C4-2B (cell line): ENCODE measurements at regions not wholly inside any gene's neighbourhood (a gene's known extent, or its start where the extent isn't known, plus 50 kb on each side); places are given as distances from the start of the nearest gene placed in this dataset.

Experiments used
- H3K27ac ChIP-seq: fragments of 450-650 bp; 2 replicates; pipeline ENCODE4 v1.5.1; 2017
- CTCF ChIP-seq: fragments of 450-650 bp; conservative IDR thresholded peaks from 2 replicates; pipeline ENCODE4 v1.5.1; 2017; ENCODE audit warnings: mild to moderate bottlenecking
- ZFX ChIP-seq: fragments of 450-650 bp; IDR thresholded peaks from 2 replicates; pipeline ENCODE4 v1.6.1; 2017

- no peak for TF ChIP-seq ZFX
- no peak overlapping the region for H3K27ac ChIP-seq
These were observed 482.6 kb downstream of the MIAT start for GRCh38 chr22:27139935-27140511.

- H3K27ac ChIP-seq: no peak overlapping the region
- TF ChIP-seq ZFX: no peak
These were observed 484.9 kb downstream of the MIAT start for GRCh38 chr22:27142286-27142685.

- TF ChIP-seq ZFX (no peak), CTCF (no peak)
These were observed 486.9 kb downstream of the MIAT start for GRCh38 chr22:27144321-27144720.

GRCh38 chr22:27146866-27147633 lies 489.7 kb downstream of the MIAT start:
- no peak for TF ChIP-seq CTCF
- no peak for TF ChIP-seq ZFX
- no peak overlapping the region for H3K27ac ChIP-seq

More at GRCh38 chr22:27144321-27144720, 486.9 kb downstream of the MIAT start:
- H3K27ac ChIP-seq: no peak overlapping the region

GRCh38 chr22:27148055-27148454 lies 490.7 kb downstream of the MIAT start:
- H3K27ac ChIP-seq: no peak overlapping the region
- TF ChIP-seq CTCF (no peak), ZFX (no peak)

- H3K27ac ChIP-seq: no peak overlapping the region
- no peak for TF ChIP-seq ZFX
- TF ChIP-seq CTCF: no peak
These were observed 491.6 kb downstream of the MIAT start for GRCh38 chr22:27148886-27149470.

- no peak for TF ChIP-seq ZFX
- no peak for TF ChIP-seq CTCF
- H3K27ac ChIP-seq: no peak overlapping the region
These were observed 492.6 kb downstream of the MIAT start for GRCh38 chr22:27149921-27150543.

- no peak for TF ChIP-seq CTCF
- no peak for TF ChIP-seq ZFX
- H3K27ac ChIP-seq: no peak overlapping the region
These were observed 493.2 kb downstream of the MIAT start for GRCh38 chr22:27150544-27150941.
